ENCODE measurements at regions not wholly inside any gene's neighbourhood (a gene's known extent, or its start where the extent isn't known, plus 50 kb on each side); places are given as distances from the start of the nearest gene placed in this dataset.
"Not testable (repeated sequence)": the region's sequence is repeated elsewhere in the genome, so short reads cannot be mapped to it uniquely, and the experiment has no call there.

GRCh38 chr1:199058281-199058680 is 419.4 kb downstream of the PTPRC start:
- no peak for DNase-seq

- no peak for DNase-seq
Measured at GRCh38 chr1:199064971-199065370, 426.1 kb downstream of the PTPRC start.

GRCh38 chr1:199067483-199067882 is 428.6 kb downstream of the PTPRC start:
- DNase-seq, result no peak

- DNase-seq, result no peak
Measured at GRCh38 chr1:199071080-199071479, 432.2 kb downstream of the PTPRC start.

- DNase-seq, result no peak
Measured at GRCh38 chr1:199073166-199073565, 434.3 kb downstream of the PTPRC start.

- no peak for DNase-seq
Measured at GRCh38 chr1:199075792-199076191, 437.0 kb downstream of the PTPRC start.

GRCh38 chr1:199079994-199080393 is 441.2 kb downstream of the PTPRC start:
- no peak for DNase-seq

GRCh38 chr1:199081739-199082138 is 442.9 kb downstream of the PTPRC start:
- DNase-seq, result no peak

- DNase-seq, result no peak
Measured at GRCh38 chr1:199082778-199083389, 444.0 kb downstream of the PTPRC start.

GRCh38 chr1:199083680-199084079 is 444.8 kb downstream of the PTPRC start:
- DNase-seq, result no peak

GRCh38 chr1:199084293-199084692 is 445.5 kb downstream of the PTPRC start:
- DNase-seq, result no peak

GRCh38 chr1:199085903-199086302 is 447.1 kb downstream of the PTPRC start:
- no peak for DNase-seq

- DNase-seq, result no peak
Measured at GRCh38 chr1:199087144-199087543, 448.3 kb downstream of the PTPRC start.

- DNase-seq, result peak in 1 of 2 experiments; percentile 17
Measured at GRCh38 chr1:199089393-199090122, 450.7 kb downstream of the PTPRC start.

- not testable (repeated sequence) for DNase-seq
Measured at GRCh38 chr1:199095628-199096027, 456.8 kb downstream of the PTPRC start.

- no peak for DNase-seq
Measured at GRCh38 chr1:199096591-199096990, 457.8 kb downstream of the PTPRC start.

- no peak for DNase-seq
Measured at GRCh38 chr1:199098468-199098867, 459.6 kb downstream of the PTPRC start.

- no peak for DNase-seq
Measured at GRCh38 chr1:199101139-199101538, 462.3 kb downstream of the PTPRC start.

- DNase-seq, result no peak
Measured at GRCh38 chr1:199101635-199102034, 462.8 kb downstream of the PTPRC start.

- DNase-seq, result no peak
Measured at GRCh38 chr1:199102239-199102638, 463.4 kb downstream of the PTPRC start.

- no peak for DNase-seq
Measured at GRCh38 chr1:199109160-199109559, 470.3 kb downstream of the PTPRC start.

- DNase-seq, result no peak
Measured at GRCh38 chr1:199112365-199112764, 473.5 kb downstream of the PTPRC start.

- DNase-seq, result peak; percentile 73 to 76
Measured at GRCh38 chr1:199113265-199113869, 474.5 kb downstream of the PTPRC start.

GRCh38 chr1:199116488-199116887 is 477.6 kb downstream of the PTPRC start:
- no peak for DNase-seq
